Fibroblast of lung (primary cell): ENCODE measurements at regions not wholly inside any gene's neighbourhood (a gene's known extent, or its start where the extent isn't known, plus 50 kb on each side); places are given as distances from the start of the nearest gene placed in this dataset.

Experiments
- DNase-seq, 2 donors: peaks; one replicate each; pipeline versions ENCODE4 v3.0.0 to v3.0.0-alpha.2; 2010; ENCODE audit warnings: low read depth in 2 of 2
- H2AFZ ChIP-seq: 2 replicates; pipeline ENCODE4 v1.5.1; 2012; ENCODE audit warnings: low read length, control low read depth, inconsistent platforms
- H3K27ac ChIP-seq: 2 replicates; pipeline ENCODE4 v1.5.1; 2011; ENCODE audit warnings: low read length, control low read depth; ENCODE audit not compliant: insufficient read depth
- H3K27me3 ChIP-seq: 2 replicates; pipeline ENCODE4 v1.5.1; 2011; ENCODE audit warnings: mild to moderate bottlenecking, low read length; ENCODE audit not compliant: control insufficient read depth, insufficient read depth
- H3K36me3 ChIP-seq: 2 replicates; pipeline ENCODE4 v1.5.1; 2011; ENCODE audit warnings: low read length; ENCODE audit not compliant: control insufficient read depth, insufficient read depth
- H3K4me1 ChIP-seq: 2 replicates; pipeline ENCODE4 v1.5.1; 2011; ENCODE audit warnings: low read length; ENCODE audit not compliant: control insufficient read depth, insufficient read depth; ENCODE audit errors: extremely low read depth
- H3K4me2 ChIP-seq: 2 replicates; pipeline ENCODE4 v1.5.1; 2011; ENCODE audit warnings: low read length, control low read depth; ENCODE audit not compliant: insufficient read depth; ENCODE audit errors: extremely low read depth
- H3K4me3 ChIP-seq, 4 experiments: fragments of 200-600 bp in 1 of 4; sonication (generic) in 1 of 4; replicated peaks in 1 of 4; 2 replicates each; pipeline ENCODE4 v1.5.1; 2011 to 2016; ENCODE audit warnings: low read length in 4 of 4, low read depth in 3 of 4, mild to moderate bottlenecking in 3 of 4, control low read depth in 2 of 4, inconsistent platforms in 1 of 4, mixed read lengths in 1 of 4; ENCODE audit not compliant: insufficient read depth in 1 of 4; ENCODE audit errors: control extremely low read depth in 1 of 4
- H3K79me2 ChIP-seq: 2 replicates; pipeline ENCODE4 v1.5.1; 2012; ENCODE audit warnings: mild to moderate bottlenecking, low read length, inconsistent platforms; ENCODE audit not compliant: control insufficient read depth, insufficient read depth
- H3K9ac ChIP-seq: 2 replicates; pipeline ENCODE4 v1.5.1; 2011; ENCODE audit warnings: mild to moderate bottlenecking, low read length, control low read depth; ENCODE audit not compliant: insufficient read depth
- H3K9me3 ChIP-seq: 2 replicates; pipeline ENCODE4 v1.5.1; 2012; ENCODE audit warnings: low read depth, low read length; ENCODE audit not compliant: control insufficient read depth, insufficient read depth
- H4K20me1 ChIP-seq: 2 replicates; pipeline ENCODE4 v1.5.1; 2011; ENCODE audit warnings: low read length; ENCODE audit not compliant: control insufficient read depth, insufficient read depth; ENCODE audit errors: extremely low read depth
- EZH2 ChIP-seq: IDR thresholded peaks from 2 replicates; pipeline ENCODE4 v1.5.1; 2012; ENCODE audit warnings: low read length, control low read depth, mild to moderate bottlenecking; ENCODE audit errors: missing control alignments
- TF ChIP-seq, protein P1 (sequence below), 2 donors: IDR thresholded peaks in 1 of 2; conservative IDR thresholded peaks in 1 of 2; 1 replicate in 1 of 2; 2 replicates in 1 of 2; pipeline ENCODE4 v1.5.1; 2011 to 2012; ENCODE audit warnings: low read length in 2 of 2, control low read depth in 1 of 2, inconsistent platforms in 1 of 2, low read depth in 1 of 2, mild to moderate bottlenecking in 1 of 2

DNA sequence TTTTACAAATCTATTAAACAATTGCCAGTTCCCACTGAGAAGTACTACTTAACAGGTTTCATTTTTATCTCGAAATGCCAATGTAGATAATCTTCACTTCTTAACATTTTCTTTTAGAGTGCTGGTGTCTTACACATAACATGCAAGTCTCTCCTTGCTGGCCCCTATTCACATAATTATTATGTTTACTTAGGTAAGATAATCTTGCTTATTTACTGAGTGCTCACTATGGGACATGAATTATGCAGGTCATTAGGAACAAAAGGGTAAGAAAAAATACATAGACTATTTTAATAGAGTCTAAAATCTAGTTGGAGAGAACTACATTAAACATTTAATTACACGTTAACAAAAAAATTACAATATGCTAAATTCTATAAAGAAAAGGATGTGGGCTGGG, 328.4 kb downstream of the PRR16 start:
- H3K4me1 ChIP-seq: no peaks in the 10 kb centered on the region

DNA sequence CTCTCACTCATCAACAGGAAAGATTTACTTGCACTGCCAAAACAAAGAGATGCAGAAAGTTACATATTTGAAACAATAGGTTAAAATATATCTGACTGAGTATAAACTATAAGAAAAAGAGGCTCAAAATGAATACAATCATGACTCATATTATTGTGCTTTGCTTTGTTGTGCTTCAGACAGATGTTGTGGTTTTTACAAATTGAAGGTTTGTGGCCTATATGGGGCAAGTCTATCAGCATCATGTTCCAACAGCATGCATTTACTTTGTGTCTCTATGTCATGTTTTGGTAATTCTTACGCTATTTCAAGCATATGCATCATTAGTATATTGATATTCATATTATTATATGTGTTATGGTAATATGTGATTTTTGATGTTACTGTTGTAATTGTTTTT, 330.0 kb downstream of the PRR16 start:
- H3K9me3 ChIP-seq: no peaks in the 10 kb centered on the region
- peak; percentile 19 to 21 for DNase-seq
- H3K4me1 ChIP-seq: no peaks in the 10 kb centered on the region
- H3K79me2 ChIP-seq: no peaks in the 10 kb centered on the region
- H4K20me1 ChIP-seq: no peaks in the 10 kb centered on the region
- no peak overlapping the region for H3K4me3 ChIP-seq
- no peak for TF ChIP-seq EZH2
- TF ChIP-seq, protein P1, sequence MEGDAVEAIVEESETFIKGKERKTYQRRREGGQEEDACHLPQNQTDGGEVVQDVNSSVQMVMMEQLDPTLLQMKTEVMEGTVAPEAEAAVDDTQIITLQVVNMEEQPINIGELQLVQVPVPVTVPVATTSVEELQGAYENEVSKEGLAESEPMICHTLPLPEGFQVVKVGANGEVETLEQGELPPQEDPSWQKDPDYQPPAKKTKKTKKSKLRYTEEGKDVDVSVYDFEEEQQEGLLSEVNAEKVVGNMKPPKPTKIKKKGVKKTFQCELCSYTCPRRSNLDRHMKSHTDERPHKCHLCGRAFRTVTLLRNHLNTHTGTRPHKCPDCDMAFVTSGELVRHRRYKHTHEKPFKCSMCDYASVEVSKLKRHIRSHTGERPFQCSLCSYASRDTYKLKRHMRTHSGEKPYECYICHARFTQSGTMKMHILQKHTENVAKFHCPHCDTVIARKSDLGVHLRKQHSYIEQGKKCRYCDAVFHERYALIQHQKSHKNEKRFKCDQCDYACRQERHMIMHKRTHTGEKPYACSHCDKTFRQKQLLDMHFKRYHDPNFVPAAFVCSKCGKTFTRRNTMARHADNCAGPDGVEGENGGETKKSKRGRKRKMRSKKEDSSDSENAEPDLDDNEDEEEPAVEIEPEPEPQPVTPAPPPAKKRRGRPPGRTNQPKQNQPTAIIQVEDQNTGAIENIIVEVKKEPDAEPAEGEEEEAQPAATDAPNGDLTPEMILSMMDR (conservative IDR thresholded peaks at IDR 0.05 in 1 of 2, IDR thresholded peaks at IDR 0.05 in 1 of 2; ENCODE audit: low read depth in 1 of 2, low read length in 2 of 2): no peak
- no peaks in the 10 kb centered on the region for H3K36me3 ChIP-seq
- H3K27me3 ChIP-seq: no peaks in the 10 kb centered on the region
- no peak overlapping the region for H3K27ac ChIP-seq
- no peak overlapping the region for H3K4me2 ChIP-seq
- no peak overlapping the region for H2AFZ ChIP-seq
- H3K9ac ChIP-seq: no peak overlapping the region

More for the DNA sequence above, 328.4 kb downstream of the PRR16 start:
- Histone ChIP-seq H3K36me3 (no peaks in the 10 kb centered on the region), H2AFZ (no peak overlapping the region), H3K4me3 (no peak overlapping the region), H3K4me2 (no peak overlapping the region), H3K9me3 (no peaks in the 10 kb centered on the region), H3K9ac (no peak overlapping the region), H4K20me1 (no peaks in the 10 kb centered on the region), H3K27me3 (no peaks in the 10 kb centered on the region), H3K27ac (no peak overlapping the region), H3K79me2 (no peaks in the 10 kb centered on the region)
- DNase-seq: no peak
- TF ChIP-seq EZH2: no peak
- TF ChIP-seq, protein P1 (conservative IDR thresholded peaks at IDR 0.05 in 1 of 2, IDR thresholded peaks at IDR 0.05 in 1 of 2; ENCODE audit: low read depth in 1 of 2, low read length in 2 of 2): no peak

DNA sequence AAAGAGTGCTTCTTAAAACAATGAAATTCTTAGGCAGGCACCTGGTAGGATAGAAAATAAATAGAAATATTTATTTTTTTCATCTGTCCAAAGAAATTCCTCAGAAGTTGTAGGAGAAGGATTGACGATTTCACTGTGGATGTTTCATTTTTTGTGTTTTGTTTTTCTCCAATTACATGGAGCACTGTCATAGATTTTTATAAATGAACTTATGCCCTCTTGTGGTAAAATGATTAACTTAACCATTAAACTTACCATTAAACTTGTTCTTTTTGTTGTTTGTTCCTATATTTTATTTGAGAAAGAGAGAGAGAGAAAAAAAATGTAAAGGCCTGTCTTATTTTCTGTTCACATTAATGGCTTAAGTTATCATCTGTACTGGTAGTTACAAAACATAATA, 339.2 kb downstream of the PRR16 start:
- Histone ChIP-seq H3K36me3 (no peaks in the 10 kb centered on the region), H4K20me1 (no peaks in the 10 kb centered on the region), H3K79me2 (no peaks in the 10 kb centered on the region), H3K4me2 (no peak overlapping the region), H3K4me1 (no peaks in the 10 kb centered on the region), H2AFZ (no peak overlapping the region), H3K9me3 (no peaks in the 10 kb centered on the region), H3K4me3 (peak overlapping the region in 2 of 4 experiments; percentile 7 to 29), H3K9ac (no peak overlapping the region), H3K27me3 (no peaks in the 10 kb centered on the region), H3K27ac (no peak overlapping the region)
- DNase-seq: peak; percentile 31 to 71
- TF ChIP-seq EZH2: no peak
- TF ChIP-seq, protein P1 (conservative IDR thresholded peaks at IDR 0.05 in 1 of 2, IDR thresholded peaks at IDR 0.05 in 1 of 2; ENCODE audit: low read depth in 1 of 2, low read length in 2 of 2): no peak
